PC-9 (cell line): ENCODE measurements at regions not wholly inside any gene's neighbourhood (a gene's known extent, or its start where the extent isn't known, plus 50 kb on each side); places are given as distances from the start of the nearest gene placed in this dataset.

ENCODE experiments used
- CTCF ChIP-seq: fragments of 200-600 bp; sonication (generic); conservative IDR thresholded peaks from 2 replicates; pipeline ENCODE4 v1.6.1; 2017; ENCODE audit warnings: mixed run types, antibody characterized with exemption, mild to moderate bottlenecking, moderate library complexity
- EZH2 ChIP-seq: fragments of 200-600 bp; sonication (generic); IDR thresholded peaks from 2 replicates; pipeline ENCODE4 v1.8.0; 2017; ENCODE audit warnings: antibody characterized with exemption, low read depth

GRCh38 chr7:41808541-41808940, 105.7 kb upstream of the INHBA start:
- TF ChIP-seq CTCF (no peak), EZH2 (no peak)
